Keratinocyte (primary cell): ENCODE measurements at regions not wholly inside any gene's neighbourhood (a gene's known extent, or its start where the extent isn't known, plus 50 kb on each side); places are given as distances from the start of the nearest gene placed in this dataset.

Experiments
- EZH2 ChIP-seq: IDR thresholded peaks from one replicate; pipeline ENCODE4 v1.6.1; 2012; ENCODE audit warnings: inconsistent platforms, mild to moderate bottlenecking, low read length, moderate library complexity
- TF ChIP-seq, protein P1 (sequence below), 3 experiments: IDR thresholded peaks in 1 of 3; conservative IDR thresholded peaks in 1 of 3; optimal IDR thresholded peaks in 1 of 3; 2 replicates in 2 of 3; 3 replicates in 1 of 3; pipeline versions ENCODE3 to v1.5.1; 2011; ENCODE audit warnings: low read length in 3 of 3, mild to moderate bottlenecking in 3 of 3, moderate library complexity in 2 of 3, control low read depth in 1 of 3, inconsistent platforms in 1 of 3; ENCODE audit not compliant: insufficient read depth in 2 of 3; ENCODE audit errors: extremely low read depth in 1 of 3

DNA sequence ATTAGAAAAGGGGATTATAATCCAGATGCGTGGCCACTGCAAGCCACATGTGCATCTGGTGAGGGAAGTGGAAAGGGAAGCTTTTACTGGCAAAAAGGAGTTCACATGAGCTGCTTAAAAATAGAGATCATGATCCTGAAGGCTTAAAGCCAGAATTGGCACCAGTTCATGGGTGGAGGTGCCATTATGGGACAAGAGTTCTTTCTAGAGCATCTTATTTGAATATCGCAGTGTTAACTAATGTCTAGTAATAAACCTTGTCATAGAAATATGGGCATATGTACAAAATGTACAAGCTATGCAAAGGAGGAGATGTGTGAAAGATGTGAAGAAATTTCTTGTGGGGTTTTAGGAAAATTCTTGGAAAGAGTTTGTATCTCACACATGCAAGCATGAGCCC, 178.4 kb upstream of the CBLB start:
- TF ChIP-seq, protein P1, sequence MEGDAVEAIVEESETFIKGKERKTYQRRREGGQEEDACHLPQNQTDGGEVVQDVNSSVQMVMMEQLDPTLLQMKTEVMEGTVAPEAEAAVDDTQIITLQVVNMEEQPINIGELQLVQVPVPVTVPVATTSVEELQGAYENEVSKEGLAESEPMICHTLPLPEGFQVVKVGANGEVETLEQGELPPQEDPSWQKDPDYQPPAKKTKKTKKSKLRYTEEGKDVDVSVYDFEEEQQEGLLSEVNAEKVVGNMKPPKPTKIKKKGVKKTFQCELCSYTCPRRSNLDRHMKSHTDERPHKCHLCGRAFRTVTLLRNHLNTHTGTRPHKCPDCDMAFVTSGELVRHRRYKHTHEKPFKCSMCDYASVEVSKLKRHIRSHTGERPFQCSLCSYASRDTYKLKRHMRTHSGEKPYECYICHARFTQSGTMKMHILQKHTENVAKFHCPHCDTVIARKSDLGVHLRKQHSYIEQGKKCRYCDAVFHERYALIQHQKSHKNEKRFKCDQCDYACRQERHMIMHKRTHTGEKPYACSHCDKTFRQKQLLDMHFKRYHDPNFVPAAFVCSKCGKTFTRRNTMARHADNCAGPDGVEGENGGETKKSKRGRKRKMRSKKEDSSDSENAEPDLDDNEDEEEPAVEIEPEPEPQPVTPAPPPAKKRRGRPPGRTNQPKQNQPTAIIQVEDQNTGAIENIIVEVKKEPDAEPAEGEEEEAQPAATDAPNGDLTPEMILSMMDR (optimal IDR thresholded peaks at IDR 0.05 in 1 of 3, IDR thresholded peaks at IDR 0.05 in 1 of 3, conservative IDR thresholded peaks at IDR 0.05 in 1 of 3; ENCODE audit: extremely low read depth in 1 of 3, insufficient read depth in 2 of 3, low read length in 3 of 3): no peak
- TF ChIP-seq EZH2: no peak
